Activated T-cell treated with anti-CD3 and anti-CD28 coated beads for 24 hours (primary cell): ENCODE measurements at regions not wholly inside any gene's neighbourhood (a gene's known extent, or its start where the extent isn't known, plus 50 kb on each side); places are given as distances from the start of the nearest gene placed in this dataset.
"Not testable (repeated sequence)": the region's sequence is repeated elsewhere in the genome, so short reads cannot be mapped to it uniquely, and the experiment has no call there.

Source experiments
- DNase-seq: peaks from one replicate; pipeline ENCODE4 v3.0.0-alpha.2; 2020; ENCODE audit warnings: low read depth

GRCh38 chr6:113205553-113205952 lies 651.6 kb upstream of the MARCKS start:
- no peak for DNase-seq

- DNase-seq = no peak
These were observed 648.4 kb upstream of the MARCKS start for GRCh38 chr6:113208726-113209125.

- DNase-seq = no peak
These were observed 647.8 kb upstream of the MARCKS start for GRCh38 chr6:113209315-113209714.

- DNase-seq = no peak
These were observed 646.0 kb upstream of the MARCKS start for GRCh38 chr6:113211170-113211569.

GRCh38 chr6:113219783-113220182 lies 637.4 kb upstream of the MARCKS start:
- DNase-seq = no peak

DNA sequence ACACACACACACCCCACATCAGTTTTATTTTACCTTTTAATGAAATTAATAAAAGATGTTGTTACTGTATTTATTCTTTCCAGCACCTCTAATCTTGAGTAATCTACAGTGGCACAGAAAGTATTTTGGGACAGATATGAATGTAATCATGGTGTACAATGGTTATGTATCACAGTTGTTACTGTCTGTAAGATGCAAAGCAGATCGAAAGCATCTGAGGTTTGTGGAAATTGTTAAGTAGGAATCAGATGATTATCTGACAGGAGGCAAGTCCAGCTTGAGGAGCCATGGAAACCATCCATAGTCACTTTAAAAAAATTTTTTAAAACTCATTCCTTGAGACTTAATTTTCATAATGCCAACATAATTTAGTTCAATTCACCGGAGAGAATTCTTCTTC lies 636.3 kb upstream of the MARCKS start:
- DNase-seq = no peak

DNA sequence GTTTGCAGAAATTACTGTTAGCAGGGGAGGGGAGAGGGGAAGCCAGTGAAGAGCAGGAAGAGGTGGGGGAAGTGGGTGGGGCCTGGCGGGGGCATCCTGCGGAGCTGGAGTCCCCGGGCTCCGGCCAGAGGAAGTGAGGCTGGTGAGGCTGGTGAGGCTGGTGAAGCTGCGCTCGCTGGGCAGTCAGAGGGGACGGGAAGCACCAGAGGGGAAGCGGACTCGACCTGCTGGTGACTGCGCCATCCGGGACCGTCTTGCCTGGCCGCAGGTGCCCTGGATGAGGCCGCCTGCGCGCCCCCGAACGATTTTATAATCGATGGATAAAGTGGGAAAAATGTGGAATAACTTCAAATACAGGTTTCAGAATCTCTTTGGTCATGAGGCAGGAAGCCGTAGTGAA lies 635.3 kb upstream of the MARCKS start:
- DNase-seq = no peak

DNA sequence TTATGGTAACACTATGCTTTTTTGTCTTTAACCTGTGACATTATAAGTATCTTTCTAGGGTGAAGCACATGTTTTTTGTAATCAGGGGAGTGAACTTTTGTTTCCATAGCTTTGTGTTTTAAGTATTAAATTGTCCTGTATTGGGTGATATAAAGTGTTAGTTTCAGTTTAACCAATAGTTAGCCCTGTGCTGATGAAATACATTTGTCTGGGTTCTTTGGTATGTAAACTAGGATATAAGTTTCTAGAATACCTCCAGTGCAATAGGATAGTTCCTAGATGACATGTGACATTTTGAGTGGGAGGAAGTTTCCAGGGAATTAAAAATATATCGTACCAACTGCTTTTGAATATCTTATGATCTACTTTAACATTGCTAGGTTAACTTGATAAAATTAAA lies 611.0 kb upstream of the MARCKS start:
- no peak for DNase-seq

- no peak for DNase-seq
These were observed 608.6 kb upstream of the MARCKS start for GRCh38 chr6:113248532-113248931.

DNA sequence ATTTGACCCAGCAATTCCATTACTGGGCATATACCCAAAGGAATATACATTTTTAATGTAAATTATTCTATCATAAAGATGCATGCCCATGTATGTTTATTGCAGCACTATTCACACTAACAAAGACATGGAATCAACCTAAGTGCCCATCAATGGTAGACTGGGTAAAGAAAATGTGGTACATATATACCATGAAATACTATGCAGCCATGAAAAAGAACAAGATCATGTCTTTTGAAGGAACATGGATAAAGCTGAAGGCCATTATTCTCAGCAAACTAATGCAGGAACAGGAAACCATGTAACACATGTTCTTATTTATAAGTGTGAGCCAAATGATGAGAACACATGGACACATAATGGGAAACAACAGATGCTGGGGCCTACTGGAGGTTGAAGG lies 603.0 kb upstream of the MARCKS start:
- DNase-seq = not testable (repeated sequence)

GRCh38 chr6:113258771-113259170 lies 598.4 kb upstream of the MARCKS start:
- DNase-seq = no peak

DNA sequence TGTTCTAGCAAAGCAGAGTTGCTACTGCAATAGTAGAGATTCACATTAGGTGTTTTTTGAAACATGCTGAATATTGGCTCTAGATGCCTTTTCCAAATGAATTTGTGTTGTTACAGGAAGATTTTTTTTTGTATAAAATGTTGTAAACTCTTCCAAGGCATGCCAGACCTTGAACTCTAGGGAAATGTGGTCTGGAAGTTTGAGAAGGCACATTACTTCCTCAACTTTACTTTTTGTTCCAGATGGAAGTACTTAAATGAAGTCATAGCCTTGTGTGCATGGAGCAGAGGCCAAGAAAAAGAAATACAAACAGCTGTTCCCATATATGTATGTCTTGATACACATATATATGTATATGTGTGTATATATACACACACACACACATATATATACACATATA lies 585.7 kb upstream of the MARCKS start:
- no peak for DNase-seq

GRCh38 chr6:113276601-113277000 lies 580.5 kb upstream of the MARCKS start:
- no peak for DNase-seq

DNA sequence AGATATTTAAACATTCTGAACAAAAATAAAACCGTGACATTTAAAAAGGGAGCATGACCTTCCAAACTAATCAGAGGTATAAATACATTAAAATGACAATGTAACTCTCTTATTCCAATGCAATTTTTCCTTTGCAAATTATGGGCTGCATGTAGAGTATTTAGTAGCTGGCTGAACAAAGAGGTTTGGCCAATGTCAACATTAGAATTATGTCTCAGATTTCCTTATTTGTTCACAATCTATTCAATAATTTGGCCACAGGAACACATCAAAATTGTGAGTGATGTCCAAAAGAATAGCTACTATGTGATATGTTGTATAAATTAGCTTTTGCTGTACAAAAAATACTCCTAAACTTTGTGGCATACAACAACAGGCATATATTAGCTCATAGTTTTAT lies 580.0 kb upstream of the MARCKS start:
- DNase-seq = no peak

GRCh38 chr6:113281014-113281413 lies 576.1 kb upstream of the MARCKS start:
- DNase-seq = no peak

GRCh38 chr6:113281431-113281830 lies 575.7 kb upstream of the MARCKS start:
- DNase-seq = no peak

DNA sequence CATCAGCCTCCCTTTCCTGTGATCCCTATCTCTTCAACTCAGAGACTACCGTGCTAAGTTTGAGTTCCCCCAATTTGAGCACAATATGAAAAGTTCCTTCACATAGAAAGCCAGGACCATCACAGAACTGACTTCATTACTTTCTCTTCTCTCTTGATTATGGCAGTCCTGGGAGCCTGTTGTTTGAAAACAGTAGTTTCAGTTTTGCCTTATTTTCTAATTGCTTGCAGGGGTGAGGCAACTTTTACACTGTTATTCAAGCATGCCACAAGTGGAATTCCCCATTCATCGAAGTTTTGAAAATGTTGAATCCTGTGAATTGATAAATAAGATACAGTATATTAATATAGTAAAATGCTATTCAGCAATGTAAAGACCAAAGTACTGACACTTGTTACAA lies 569.7 kb upstream of the MARCKS start:
- DNase-seq = no peak

DNA sequence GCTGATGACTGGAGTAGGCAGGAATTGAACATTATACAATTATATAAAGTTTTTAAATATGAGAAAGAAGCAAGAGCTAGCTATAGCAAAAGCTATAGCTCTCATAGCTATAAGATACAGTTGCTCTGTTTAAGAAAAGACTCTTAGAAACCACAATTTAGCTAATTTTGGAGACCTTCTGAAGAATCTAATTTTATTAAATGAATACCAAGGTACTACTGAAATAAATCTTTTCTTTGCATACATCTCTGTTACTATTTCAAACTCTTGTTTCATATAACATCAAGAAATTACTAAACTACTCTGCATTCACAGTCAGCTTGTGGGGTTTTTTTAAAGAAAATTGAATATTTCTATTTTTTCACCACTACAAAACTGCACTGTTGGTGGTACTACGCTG lies 568.7 kb upstream of the MARCKS start:
- DNase-seq = no peak

- no peak for DNase-seq
These were observed 568.0 kb upstream of the MARCKS start for GRCh38 chr6:113289166-113289565.

DNA sequence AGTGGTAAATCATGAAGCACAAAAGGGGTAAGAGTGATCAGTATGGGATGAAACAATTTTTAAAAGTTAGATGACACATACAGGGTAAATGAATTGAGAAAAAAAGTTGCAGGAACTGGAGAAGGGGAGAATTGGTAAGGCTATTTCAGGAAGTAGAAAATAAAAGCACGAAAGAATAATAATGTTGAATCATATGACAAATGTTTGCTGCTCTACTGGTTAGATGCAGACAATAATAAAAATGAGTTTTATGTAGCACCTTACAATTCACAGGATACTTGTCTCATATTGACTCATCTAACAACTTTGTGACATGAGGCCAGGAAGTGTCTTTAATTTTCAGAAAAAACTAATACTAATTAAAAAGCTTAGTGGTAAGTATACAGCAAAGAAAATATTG lies 566.5 kb upstream of the MARCKS start:
- no peak for DNase-seq

- no peak for DNase-seq
These were observed 565.2 kb upstream of the MARCKS start for GRCh38 chr6:113291751-113292445.

DNA sequence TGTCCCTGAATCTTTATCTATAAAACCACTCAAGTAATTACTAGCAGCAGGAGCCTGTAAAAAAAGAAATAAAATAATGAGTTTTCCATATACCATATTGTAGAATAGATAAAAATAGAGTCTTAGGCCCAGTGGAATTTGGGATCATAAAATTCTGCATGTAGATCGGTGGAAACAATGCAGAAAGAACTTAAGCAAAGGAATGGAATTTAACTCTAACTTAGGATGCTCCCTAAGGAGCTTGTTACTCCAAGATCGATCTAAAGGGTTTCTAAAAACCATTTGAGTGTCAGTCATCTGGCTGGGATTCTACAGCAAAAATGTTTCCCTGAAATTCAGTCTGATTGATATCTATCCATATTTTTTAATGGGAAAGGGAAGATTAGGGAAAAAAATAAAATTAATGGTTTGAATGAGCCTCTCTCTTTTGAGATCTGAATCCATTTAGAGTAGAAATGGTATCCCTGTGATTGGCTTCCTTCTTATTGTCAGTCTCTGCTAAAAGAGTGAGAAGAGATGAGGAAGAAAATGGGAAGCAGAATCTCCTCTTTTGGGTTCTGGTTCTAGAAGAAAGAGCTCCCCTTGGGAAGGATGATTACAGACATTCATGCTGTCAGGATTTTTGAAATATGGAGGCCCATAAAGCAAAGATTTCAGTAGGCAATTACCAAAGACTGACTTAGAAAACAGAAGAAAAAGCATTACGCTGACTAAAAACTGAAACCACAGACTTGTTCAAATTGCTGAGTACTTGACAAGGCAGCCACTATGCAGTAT lies 564.3 kb upstream of the MARCKS start:
- no peak for DNase-seq

- no peak for DNase-seq
These were observed 563.8 kb upstream of the MARCKS start for GRCh38 chr6:113293423-113293740.

DNA sequence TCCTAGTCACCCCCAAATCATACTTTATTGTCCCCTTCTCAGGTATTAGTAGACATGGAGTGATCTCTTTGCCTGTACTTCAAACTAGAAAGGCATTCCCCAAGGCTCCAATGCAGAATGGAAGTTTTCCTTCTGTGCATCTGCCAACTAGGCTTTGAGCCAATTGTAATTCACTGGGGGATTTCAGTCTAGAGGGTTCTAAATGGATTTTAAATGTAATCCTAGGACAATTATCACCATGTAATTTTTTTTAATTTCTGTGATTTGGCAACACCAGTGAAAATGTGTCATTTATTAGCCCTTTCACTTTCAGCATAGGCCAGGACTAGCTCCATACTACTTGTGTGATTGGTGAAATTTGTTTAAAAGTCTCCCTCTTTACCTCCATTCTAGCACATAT lies 557.6 kb upstream of the MARCKS start:
- no peak for DNase-seq
